Cardiac fibroblast (primary cell): ENCODE measurements at regions not wholly inside any gene's neighbourhood (a gene's known extent, or its start where the extent isn't known, plus 50 kb on each side); places are given as distances from the start of the nearest gene placed in this dataset.

Experiments
- DNase-seq, 2 donors: peaks; one replicate each; pipeline versions ENCODE4 v3.0.0 to v3.0.0-alpha.2; 2010; ENCODE audit warnings: low read depth in 2 of 2
- H3K4me3 ChIP-seq, 2 donors: replicated peaks in 1 of 2; 1 replicate in 1 of 2; 2 replicates in 1 of 2; pipeline ENCODE4 v1.5.1; 2011; ENCODE audit warnings: low read depth in 2 of 2, low read length in 2 of 2, mild to moderate bottlenecking in 2 of 2, moderate library complexity in 1 of 2
- CTCF ChIP-seq: IDR thresholded peaks from one replicate; pipeline ENCODE4 v1.5.1; 2011; ENCODE audit warnings: low read depth, mild to moderate bottlenecking, low read length, inconsistent platforms

- DNase-seq, result no peak
- no peak for TF ChIP-seq CTCF
- no peak overlapping the region for H3K4me3 ChIP-seq
Measured at GRCh38 chr3:24043985-24044384, 98.9 kb downstream of the NR1D2 start.

GRCh38 chr3:24046214-24046613 is 101.1 kb downstream of the NR1D2 start:
- H3K4me3 ChIP-seq, result no peak overlapping the region
- TF ChIP-seq CTCF, result no peak
- DNase-seq, result no peak

- no peak for TF ChIP-seq CTCF
- DNase-seq, result peak in 1 of 2 donors; percentile 23
- no peak overlapping the region for H3K4me3 ChIP-seq
Measured at GRCh38 chr3:24047513-24047912, 102.4 kb downstream of the NR1D2 start.

- no peak for TF ChIP-seq CTCF
- no peak overlapping the region for H3K4me3 ChIP-seq
- DNase-seq, result peak; percentile 14 to 54
Measured at GRCh38 chr3:24048843-24049242, 103.8 kb downstream of the NR1D2 start.

GRCh38 chr3:24052446-24052845 is 107.4 kb downstream of the NR1D2 start:
- DNase-seq, result no peak
- no peak overlapping the region for H3K4me3 ChIP-seq
- TF ChIP-seq CTCF, result no peak

GRCh38 chr3:24058940-24059705 is 114.0 kb downstream of the NR1D2 start:
- no peak for DNase-seq
- H3K4me3 ChIP-seq, result no peak overlapping the region
- TF ChIP-seq CTCF, result no peak

GRCh38 chr3:24060055-24060454 is 115.0 kb downstream of the NR1D2 start:
- no peak overlapping the region for H3K4me3 ChIP-seq
- no peak for TF ChIP-seq CTCF
- DNase-seq, result peak; percentile 42 to 59
